ENCODE measurements at regions not wholly inside any gene's neighbourhood (a gene's known extent, or its start where the extent isn't known, plus 50 kb on each side); places are given as distances from the start of the nearest gene placed in this dataset.

GRCh38 chr11:127395034-127395433 lies 394.5 kb upstream of the KIRREL3 start:
- POLR2A ChIA-PET = no interaction called here
- CTCF ChIA-PET = interaction anchor here (0.6 kb wide), 1 partner anchor 18 kb away, joined by 3 read pairs; no protein-coding TSS in a partner anchor

DNA sequence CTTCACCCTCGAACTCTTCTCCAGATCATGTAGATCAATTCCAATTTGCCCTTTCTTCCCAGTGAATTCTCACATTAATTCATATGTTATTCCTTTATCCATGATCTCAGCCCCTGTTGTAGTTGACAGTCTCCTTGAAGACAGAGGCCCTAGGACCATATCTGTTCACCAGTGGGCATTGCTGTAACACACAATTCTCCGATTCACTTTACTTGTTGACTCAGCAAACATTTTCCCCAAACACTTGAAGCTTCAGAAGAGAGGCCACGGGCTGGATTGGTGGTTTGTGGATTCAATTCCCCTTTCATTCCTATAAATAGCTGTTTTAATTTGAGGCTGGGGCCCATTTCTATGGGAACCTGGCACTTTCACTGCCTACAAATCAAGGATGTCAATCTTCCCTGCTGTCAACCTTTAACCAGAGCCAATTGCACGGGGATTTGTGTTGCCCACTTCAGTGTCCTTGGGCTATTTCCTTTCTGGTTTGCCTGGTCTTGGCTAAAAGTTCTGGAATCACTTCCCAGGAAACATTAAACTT lies 393.0 kb upstream of the KIRREL3 start:
- Mint-ChIP-seq H3K36me3 (no peaks in the 10 kb centered on the region; the same call in 1 of the 2 replicates), H3K4me3 (no peak overlapping the region), H3K4me1 (peaks cover 17% of the 10 kb centered on the region), H3K9me3 (peaks cover 29% of the 10 kb centered on the region), H3K27ac (no peak overlapping the region), H3K27me3 (ENCODE audit: low read depth) (no peaks in the 10 kb centered on the region; the same call in 1 of the 2 replicates)
- ATAC-seq = no peak
- DNase-seq (ENCODE audit: low spot score) = no peak
- CTCF ChIA-PET = interaction anchor here (0.7 kb wide), 1 partner anchor 68 kb away, joined by 3 read pairs; no protein-coding TSS in a partner anchor
- POLR2A ChIA-PET = no interaction called here
- TF ChIP-seq PRRX2 (CRISPR knock-in tag; IDR thresholded peaks at IDR 0.05) (no peak), IRF2 (CRISPR knock-in tag; IDR thresholded peaks at IDR 0.05; ENCODE audit: borderline replicate concordance, low read depth) (no peak), NFE2L1 (CRISPR knock-in tag; IDR thresholded peaks at IDR 0.05) (no peak), USF1 (CRISPR knock-in tag; IDR thresholded peaks at IDR 0.05) (no peak), ZNF396 (CRISPR knock-in tag; IDR thresholded peaks at IDR 0.05; ENCODE audit: borderline replicate concordance) (no peak), SOX15 (CRISPR knock-in tag; IDR thresholded peaks at IDR 0.05) (no peak), ZNF121 (CRISPR knock-in tag; IDR thresholded peaks at IDR 0.05) (no peak), MXD4 (CRISPR knock-in tag; IDR thresholded peaks at IDR 0.05; ENCODE audit: borderline replicate concordance) (no peak), HMGA2 (CRISPR knock-in tag; IDR thresholded peaks at IDR 0.05) (no peak), ZNF317 (CRISPR knock-in tag; IDR thresholded peaks at IDR 0.05; ENCODE audit: borderline replicate concordance, low read depth) (no peak)
- TF ChIP-seq, protein P1, sequence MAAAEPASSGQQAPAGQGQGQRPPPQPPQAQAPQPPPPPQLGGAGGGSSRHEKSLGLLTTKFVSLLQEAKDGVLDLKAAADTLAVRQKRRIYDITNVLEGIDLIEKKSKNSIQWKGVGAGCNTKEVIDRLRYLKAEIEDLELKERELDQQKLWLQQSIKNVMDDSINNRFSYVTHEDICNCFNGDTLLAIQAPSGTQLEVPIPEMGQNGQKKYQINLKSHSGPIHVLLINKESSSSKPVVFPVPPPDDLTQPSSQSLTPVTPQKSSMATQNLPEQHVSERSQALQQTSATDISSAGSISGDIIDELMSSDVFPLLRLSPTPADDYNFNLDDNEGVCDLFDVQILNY (CRISPR knock-in tag; IDR thresholded peaks at IDR 0.05) = no peak
- TF ChIP-seq, protein P2, sequence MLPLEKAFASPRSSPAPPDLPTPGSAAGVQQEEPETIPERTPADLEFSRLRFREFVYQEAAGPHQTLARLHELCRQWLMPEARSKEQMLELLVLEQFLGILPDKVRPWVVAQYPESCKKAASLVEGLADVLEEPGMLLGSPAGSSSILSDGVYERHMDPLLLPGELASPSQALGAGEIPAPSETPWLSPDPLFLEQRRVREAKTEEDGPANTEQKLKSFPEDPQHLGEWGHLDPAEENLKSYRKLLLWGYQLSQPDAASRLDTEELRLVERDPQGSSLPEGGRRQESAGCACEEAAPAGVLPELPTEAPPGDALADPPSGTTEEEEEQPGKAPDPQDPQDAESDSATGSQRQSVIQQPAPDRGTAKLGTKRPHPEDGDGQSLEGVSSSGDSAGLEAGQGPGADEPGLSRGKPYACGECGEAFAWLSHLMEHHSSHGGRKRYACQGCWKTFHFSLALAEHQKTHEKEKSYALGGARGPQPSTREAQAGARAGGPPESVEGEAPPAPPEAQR (CRISPR knock-in tag; IDR thresholded peaks at IDR 0.05) = no peak
- TF ChIP-seq, protein P3, sequence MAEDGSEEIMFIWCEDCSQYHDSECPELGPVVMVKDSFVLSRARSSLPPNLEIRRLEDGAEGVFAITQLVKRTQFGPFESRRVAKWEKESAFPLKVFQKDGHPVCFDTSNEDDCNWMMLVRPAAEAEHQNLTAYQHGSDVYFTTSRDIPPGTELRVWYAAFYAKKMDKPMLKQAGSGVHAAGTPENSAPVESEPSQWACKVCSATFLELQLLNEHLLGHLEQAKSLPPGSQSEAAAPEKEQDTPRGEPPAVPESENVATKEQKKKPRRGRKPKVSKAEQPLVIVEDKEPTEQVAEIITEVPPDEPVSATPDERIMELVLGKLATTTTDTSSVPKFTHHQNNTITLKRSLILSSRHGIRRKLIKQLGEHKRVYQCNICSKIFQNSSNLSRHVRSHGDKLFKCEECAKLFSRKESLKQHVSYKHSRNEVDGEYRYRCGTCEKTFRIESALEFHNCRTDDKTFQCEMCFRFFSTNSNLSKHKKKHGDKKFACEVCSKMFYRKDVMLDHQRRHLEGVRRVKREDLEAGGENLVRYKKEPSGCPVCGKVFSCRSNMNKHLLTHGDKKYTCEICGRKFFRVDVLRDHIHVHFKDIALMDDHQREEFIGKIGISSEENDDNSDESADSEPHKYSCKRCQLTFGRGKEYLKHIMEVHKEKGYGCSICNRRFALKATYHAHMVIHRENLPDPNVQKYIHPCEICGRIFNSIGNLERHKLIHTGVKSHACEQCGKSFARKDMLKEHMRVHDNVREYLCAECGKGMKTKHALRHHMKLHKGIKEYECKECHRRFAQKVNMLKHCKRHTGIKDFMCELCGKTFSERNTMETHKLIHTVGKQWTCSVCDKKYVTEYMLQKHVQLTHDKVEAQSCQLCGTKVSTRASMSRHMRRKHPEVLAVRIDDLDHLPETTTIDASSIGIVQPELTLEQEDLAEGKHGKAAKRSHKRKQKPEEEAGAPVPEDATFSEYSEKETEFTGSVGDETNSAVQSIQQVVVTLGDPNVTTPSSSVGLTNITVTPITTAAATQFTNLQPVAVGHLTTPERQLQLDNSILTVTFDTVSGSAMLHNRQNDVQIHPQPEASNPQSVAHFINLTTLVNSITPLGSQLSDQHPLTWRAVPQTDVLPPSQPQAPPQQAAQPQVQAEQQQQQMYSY (CRISPR knock-in tag; IDR thresholded peaks at IDR 0.05) = no peak

More at GRCh38 chr11:127395034-127395433, 394.5 kb upstream of the KIRREL3 start:
- DNase-seq (ENCODE audit: low spot score) (no peak), ATAC-seq (no peak)
- H3K4me1 Mint-ChIP-seq = peaks cover 17% of the 10 kb centered on the region
- H3K4me3 Mint-ChIP-seq = no peak overlapping the region
- no peaks in the 10 kb centered on the region; the same call in 1 of the 2 replicates for H3K36me3 Mint-ChIP-seq
- TF ChIP-seq GTF2I (CRISPR knock-in tag; conservative IDR thresholded peaks at IDR 0.05) = no peak
- no peak for TF ChIP-seq MLX (CRISPR knock-in tag; IDR thresholded peaks at IDR 0.05)
- no peak for TF ChIP-seq ZNF671 (CRISPR knock-in tag; IDR thresholded peaks at IDR 0.05)
- TF ChIP-seq CREB1 (CRISPR knock-in tag; IDR thresholded peaks at IDR 0.05) = no peak
- no peak for TF ChIP-seq FOXP1 (CRISPR knock-in tag; IDR thresholded peaks at IDR 0.05; ENCODE audit: borderline replicate concordance)
- no peak for TF ChIP-seq ZNF263 (CRISPR knock-in tag; IDR thresholded peaks at IDR 0.05; ENCODE audit: low read depth)
- TF ChIP-seq USF2 (CRISPR knock-in tag; IDR thresholded peaks at IDR 0.05) = no peak
- TF ChIP-seq, protein P4, sequence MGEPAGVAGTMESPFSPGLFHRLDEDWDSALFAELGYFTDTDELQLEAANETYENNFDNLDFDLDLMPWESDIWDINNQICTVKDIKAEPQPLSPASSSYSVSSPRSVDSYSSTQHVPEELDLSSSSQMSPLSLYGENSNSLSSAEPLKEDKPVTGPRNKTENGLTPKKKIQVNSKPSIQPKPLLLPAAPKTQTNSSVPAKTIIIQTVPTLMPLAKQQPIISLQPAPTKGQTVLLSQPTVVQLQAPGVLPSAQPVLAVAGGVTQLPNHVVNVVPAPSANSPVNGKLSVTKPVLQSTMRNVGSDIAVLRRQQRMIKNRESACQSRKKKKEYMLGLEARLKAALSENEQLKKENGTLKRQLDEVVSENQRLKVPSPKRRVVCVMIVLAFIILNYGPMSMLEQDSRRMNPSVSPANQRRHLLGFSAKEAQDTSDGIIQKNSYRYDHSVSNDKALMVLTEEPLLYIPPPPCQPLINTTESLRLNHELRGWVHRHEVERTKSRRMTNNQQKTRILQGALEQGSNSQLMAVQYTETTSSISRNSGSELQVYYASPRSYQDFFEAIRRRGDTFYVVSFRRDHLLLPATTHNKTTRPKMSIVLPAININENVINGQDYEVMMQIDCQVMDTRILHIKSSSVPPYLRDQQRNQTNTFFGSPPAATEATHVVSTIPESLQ (CRISPR knock-in tag; IDR thresholded peaks at IDR 0.05) = no peak
- no peak for TF ChIP-seq CREM (CRISPR knock-in tag; IDR thresholded peaks at IDR 0.05)
- TF ChIP-seq ZNF416 (CRISPR knock-in tag; IDR thresholded peaks at IDR 0.05) = no peak
- TF ChIP-seq TP53 (CRISPR knock-in tag; IDR thresholded peaks at IDR 0.05) = no peak
- no peak for TF ChIP-seq E2F1 (CRISPR knock-in tag; IDR thresholded peaks at IDR 0.05)
- TF ChIP-seq SMAD4 (CRISPR knock-in tag; IDR thresholded peaks at IDR 0.05) = no peak
- H3K27me3 Mint-ChIP-seq (ENCODE audit: low read depth) = no peaks in the 10 kb centered on the region; the same call in 1 of the 2 replicates
- peaks cover 29% of the 10 kb centered on the region for H3K9me3 Mint-ChIP-seq
- H3K27ac Mint-ChIP-seq = no peak overlapping the region

All from WTC11 (cell line).